Esophagus squamous epithelium (tissue), 4 donors: ENCODE measurements at regions not wholly inside any gene's neighbourhood (a gene's known extent, or its start where the extent isn't known, plus 50 kb on each side); places are given as distances from the start of the nearest gene placed in this dataset.

Source experiments
- POLR2A ChIP-seq, 4 donors: fragments of 450-650 bp; IDR thresholded peaks; one replicate each; pipeline ENCODE4 v1.6.1; 2017; ENCODE audit warnings: antibody characterized with exemption in 4 of 4, mild to moderate bottlenecking in 4 of 4, moderate library complexity in 3 of 4
- TF ChIP-seq, protein P1 (sequence below), 6 experiments: fragments of 450-650 bp in 4 of 6; fragments of 200-600 bp in 2 of 6; sonication (generic) in 2 of 6; IDR thresholded peaks; one replicate each; pipeline ENCODE4 v1.5.1; 2016 to 2019; ENCODE audit warnings: antibody characterized with exemption in 6 of 6, mild to moderate bottlenecking in 4 of 6, moderate library complexity in 4 of 6

GRCh38 chr9:135228983-135229625 lies 141.6 kb downstream of the OLFM1 start:
- TF ChIP-seq, protein P1, sequence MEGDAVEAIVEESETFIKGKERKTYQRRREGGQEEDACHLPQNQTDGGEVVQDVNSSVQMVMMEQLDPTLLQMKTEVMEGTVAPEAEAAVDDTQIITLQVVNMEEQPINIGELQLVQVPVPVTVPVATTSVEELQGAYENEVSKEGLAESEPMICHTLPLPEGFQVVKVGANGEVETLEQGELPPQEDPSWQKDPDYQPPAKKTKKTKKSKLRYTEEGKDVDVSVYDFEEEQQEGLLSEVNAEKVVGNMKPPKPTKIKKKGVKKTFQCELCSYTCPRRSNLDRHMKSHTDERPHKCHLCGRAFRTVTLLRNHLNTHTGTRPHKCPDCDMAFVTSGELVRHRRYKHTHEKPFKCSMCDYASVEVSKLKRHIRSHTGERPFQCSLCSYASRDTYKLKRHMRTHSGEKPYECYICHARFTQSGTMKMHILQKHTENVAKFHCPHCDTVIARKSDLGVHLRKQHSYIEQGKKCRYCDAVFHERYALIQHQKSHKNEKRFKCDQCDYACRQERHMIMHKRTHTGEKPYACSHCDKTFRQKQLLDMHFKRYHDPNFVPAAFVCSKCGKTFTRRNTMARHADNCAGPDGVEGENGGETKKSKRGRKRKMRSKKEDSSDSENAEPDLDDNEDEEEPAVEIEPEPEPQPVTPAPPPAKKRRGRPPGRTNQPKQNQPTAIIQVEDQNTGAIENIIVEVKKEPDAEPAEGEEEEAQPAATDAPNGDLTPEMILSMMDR (IDR thresholded peaks at IDR 0.05): no peak
- no peak for TF ChIP-seq POLR2A (IDR thresholded peaks at IDR 0.05)
